HCT116 (cell line): ENCODE measurements at regions not wholly inside any gene's neighbourhood (a gene's known extent, or its start where the extent isn't known, plus 50 kb on each side); places are given as distances from the start of the nearest gene placed in this dataset.

ENCODE experiments used
- ATAC-seq: fragments of 200-7000 bp; cut with Tn5 transposase; 2 replicates; pipeline ENCODE4 v1.9.1; 2020; ENCODE audit warnings: mild to moderate bottlenecking, moderate library complexity
- BruUV-seq: library from RNA; stranded (reverse); fragments of 400-500 nt; replicated peaks from 2 replicates; lab custom pipeline; 2021; lab: Mats Ljungman, UMichigan
- CTCF ChIA-PET: fragments of 300-600 bp; sonication (Branson Sonifier 250); formaldehyde crosslinking; loops from one replicate; lab custom pipeline; 2021; ENCODE audit warnings: antibody characterized with exemption; lab: Charles Lee
- POLR2A ChIA-PET: fragments of 300-600, 350-600 bp; sonication (Branson Sonifier 250); formaldehyde crosslinking; loops from one replicate; lab custom pipeline; 2021; ENCODE audit warnings: antibody characterized with exemption; lab: Charles Lee
- RAD21 ChIA-PET, 2 experiments: fragments of 300-600 bp; sonication (Branson Sonifier 250); formaldehyde crosslinking; loops; one replicate each; lab custom pipeline; 2023; ENCODE audit warnings: low total read pairs in 2 of 2; ENCODE audit not compliant: uncharacterized antibody in 2 of 2, unreplicated experiment in 2 of 2, low non-redundant PET in 1 of 2; lab: Charles Lee
- DNase-seq: peaks from one replicate; pipeline ENCODE4 v3.0.0-alpha.2; 2010; ENCODE audit warnings: low read depth, low spot score
- H2AFZ ChIP-seq: fragments of 200-600 bp; shearing (Covaris generic), sonication (generic); 2 replicates; pipeline ENCODE4 v1.6.1; 2017; ENCODE audit warnings: low read depth, mixed run types, mixed read lengths, antibody characterized with exemption, low read length; ENCODE audit not compliant: poor library complexity, severe bottlenecking
- H3K27ac ChIP-seq: 2 replicates; pipeline ENCODE4 v1.5.1; 2012; ENCODE audit warnings: low read depth, low read length
- H3K27me3 ChIP-seq: fragments of 200-600 bp; sonication (generic); 2 replicates; pipeline ENCODE4 v1.6.1; 2016; ENCODE audit warnings: mixed run types, low read length, mixed read lengths; ENCODE audit not compliant: insufficient read depth
- H3K36me3 ChIP-seq, 2 experiments: fragments of 200-500 bp in 1 of 2; fragments of 200-600 bp in 1 of 2; sonication (Bioruptor generic) in 1 of 2; sonication (generic) in 1 of 2; 2 replicates each; pipeline versions ENCODE4 v1.5.1 to v1.6.1; 2014 to 2016; ENCODE audit warnings: low read length in 2 of 2, inconsistent platforms in 1 of 2, mixed read lengths in 1 of 2, mixed run types in 1 of 2; ENCODE audit not compliant: insufficient read depth in 2 of 2, control insufficient read depth in 1 of 2
- H3K4me1 ChIP-seq, 2 experiments: fragments of 200-600 bp in 1 of 2; sonication (generic) in 1 of 2; 2 replicates each; pipeline versions ENCODE4 v1.5.1 to v1.6.1; 2012 to 2017; ENCODE audit warnings: low read length in 2 of 2, inconsistent platforms in 1 of 2, mild to moderate bottlenecking in 1 of 2, mixed read lengths in 1 of 2, mixed run types in 1 of 2, moderate library complexity in 1 of 2; ENCODE audit not compliant: insufficient read depth in 2 of 2, control insufficient read depth in 1 of 2
- H3K4me2 ChIP-seq: fragments of 200-600 bp; sonication (generic); 2 replicates; pipeline ENCODE4 v1.6.1; 2017; ENCODE audit warnings: mixed run types, low read length, mixed read lengths
- H3K4me3 ChIP-seq, 2 experiments: fragments of 200-600 bp in 1 of 2; sonication (generic) in 1 of 2; replicated peaks in 1 of 2; 2 replicates each; pipeline ENCODE4 v1.5.1; 2011 to 2016; ENCODE audit warnings: low read length in 2 of 2, control low read depth in 1 of 2, low read depth in 1 of 2, mild to moderate bottlenecking in 1 of 2, mixed read lengths in 1 of 2, mixed run types in 1 of 2
- H3K79me2 ChIP-seq: fragments of 200-600 bp; sonication (generic); 2 replicates; pipeline ENCODE4 v1.6.1; 2017; ENCODE audit warnings: mild to moderate bottlenecking, mixed run types, low read length, moderate library complexity, mixed read lengths; ENCODE audit not compliant: insufficient read depth
- H3K9ac ChIP-seq: fragments of 200-600 bp; sonication (generic); 2 replicates; pipeline ENCODE4 v1.6.1; 2016; ENCODE audit warnings: low read length, mixed read lengths
- H3K9me2 ChIP-seq: fragments of 200-600 bp; sonication (generic), shearing (Covaris generic); 2 replicates; pipeline ENCODE4 v1.6.1; 2017; ENCODE audit warnings: mixed run types, mild to moderate bottlenecking, moderate library complexity; ENCODE audit not compliant: insufficient read depth
- H3K9me3 ChIP-seq, 2 experiments: fragments of 200-500 bp in 1 of 2; fragments of 200-600 bp in 1 of 2; sonication (Bioruptor generic) in 1 of 2; sonication (generic) in 1 of 2; 2 replicates each; pipeline ENCODE4 v1.6.1; 2014 to 2017; ENCODE audit warnings: low read length in 2 of 2, mixed read lengths in 2 of 2, inconsistent platforms in 1 of 2, low read depth in 1 of 2, mild to moderate bottlenecking in 1 of 2, mixed run types in 1 of 2, moderate library complexity in 1 of 2; ENCODE audit not compliant: control insufficient read depth in 1 of 2, insufficient read depth in 1 of 2
- H4K20me1 ChIP-seq: fragments of 200-600 bp; sonication (generic), shearing (Covaris generic); 2 replicates; pipeline ENCODE4 v1.6.1; 2017; ENCODE audit warnings: mixed run types, mild to moderate bottlenecking, moderate library complexity; ENCODE audit not compliant: insufficient read depth
- CBX3 ChIP-seq: IDR thresholded peaks from 2 replicates; pipeline ENCODE4 v1.6.1; 2012; ENCODE audit warnings: low read depth
- CEBPB ChIP-seq: IDR thresholded peaks from 2 replicates; pipeline ENCODE4 v1.6.1; 2012; ENCODE audit warnings: low read depth
- EZH2 ChIP-seq: fragments of 200-600 bp; sonication (generic); IDR thresholded peaks from 2 replicates; pipeline ENCODE4 v1.6.1; 2017; ENCODE audit warnings: antibody characterized with exemption, mixed run types
- FOSL1 ChIP-seq: IDR thresholded peaks from 2 replicates; pipeline ENCODE4 v1.6.1; 2012; ENCODE audit warnings: low read depth
- JUND ChIP-seq: IDR thresholded peaks from 2 replicates; pipeline ENCODE4 v1.6.1; 2012
- POLR2A ChIP-seq: IDR thresholded peaks from 2 replicates; pipeline ENCODE4 v1.7.0; 2011; ENCODE audit warnings: borderline replicate concordance; ENCODE audit not compliant: insufficient read depth, insufficient read length; ENCODE audit errors: extremely low read depth
- POLR2AphosphoS5 ChIP-seq: IDR thresholded peaks from 2 replicates; pipeline ENCODE4 v1.6.1; 2011; ENCODE audit warnings: mild to moderate bottlenecking, low read depth, low read length, moderate library complexity
- REST ChIP-seq: IDR thresholded peaks from 2 replicates; pipeline ENCODE4 v1.6.1; 2012; ENCODE audit warnings: low read depth
- SIN3A ChIP-seq: IDR thresholded peaks from 2 replicates; pipeline ENCODE4 v1.6.1; 2012; ENCODE audit warnings: low read depth
- SRF ChIP-seq: IDR thresholded peaks from 2 replicates; pipeline ENCODE4 v1.6.1; 2012; ENCODE audit warnings: low read depth
- YY1 ChIP-seq: IDR thresholded peaks from 2 replicates; pipeline ENCODE4 v1.6.1; 2011; ENCODE audit warnings: low read length, low read depth, moderate library complexity, mild to moderate bottlenecking; ENCODE audit not compliant: insufficient replicate concordance; ENCODE audit errors: extremely low read depth
- ZBTB33 ChIP-seq: IDR thresholded peaks from 2 replicates; pipeline ENCODE4 v1.6.1; 2011; ENCODE audit warnings: mild to moderate bottlenecking, low read length, moderate library complexity; ENCODE audit not compliant: insufficient replicate concordance; ENCODE audit errors: extremely low read depth
- ZFX ChIP-seq: fragments of 450-650 bp; IDR thresholded peaks from 2 replicates; pipeline ENCODE4 v1.6.1; 2017
- ZNF274 ChIP-seq: fragments of 200-500 bp; sonication (Bioruptor generic); IDR thresholded peaks from 2 replicates; pipeline ENCODE4 v1.6.1; 2014; ENCODE audit warnings: mild to moderate bottlenecking, low read depth, low read length, inconsistent platforms
- intact Hi-C: fragments of 100-400 bp; cut with micrococcal nuclease; formaldehyde crosslinking; loops from 2 replicates; pipeline ENCODE4 v1.10.0; 2022
- TF ChIP-seq, protein P1 (sequence below): IDR thresholded peaks from 2 replicates; pipeline ENCODE4 v1.6.1; 2012

- intact Hi-C loops = no loop called here
Measured at GRCh38 chr12:91637789-91638624, 455.4 kb upstream of the DCN start.

GRCh38 chr12:91636721-91637120 lies 454.1 kb upstream of the DCN start:
- Histone ChIP-seq H4K20me1 (no peaks in the 10 kb centered on the region), H3K9ac (no peak overlapping the region), H3K9me3 (no peaks in the 10 kb centered on the region), H3K27ac (no peak overlapping the region), H3K36me3 (no peaks in the 10 kb centered on the region), H3K4me2 (no peak overlapping the region), H2AFZ (no peak overlapping the region), H3K27me3 (no peaks in the 10 kb centered on the region), H3K4me1 (no peaks in the 10 kb centered on the region), H3K79me2 (no peaks in the 10 kb centered on the region), H3K9me2 (no peaks in the 10 kb centered on the region), H3K4me3 (no peak overlapping the region)
- intact Hi-C loops = no loop called here
- no peak for ATAC-seq
- CTCF ChIA-PET = no interaction called here
- BruUV-seq = no TSS peak
- POLR2A ChIA-PET = no interaction called here
- no peak for DNase-seq
- RAD21 ChIA-PET = no interaction called here
- TF ChIP-seq EZH2 (no peak), CEBPB (no peak), ZBTB33 (no peak), YY1 (no peak), REST (no peak), POLR2A (no peak), POLR2AphosphoS5 (no peak), CBX3 (no peak), ZFX (no peak), ZNF274 (no peak), JUND (no peak), SRF (no peak)
- TF ChIP-seq, protein P1, sequence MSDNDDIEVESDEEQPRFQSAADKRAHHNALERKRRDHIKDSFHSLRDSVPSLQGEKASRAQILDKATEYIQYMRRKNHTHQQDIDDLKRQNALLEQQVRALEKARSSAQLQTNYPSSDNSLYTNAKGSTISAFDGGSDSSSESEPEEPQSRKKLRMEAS = no peak

More at GRCh38 chr12:91637789-91638624, 455.4 kb upstream of the DCN start:
- no peak overlapping the region for H3K9ac ChIP-seq
- no peaks in the 10 kb centered on the region for H3K36me3 ChIP-seq
- H3K79me2 ChIP-seq = no peaks in the 10 kb centered on the region
- DNase-seq = no peak
- no peaks in the 10 kb centered on the region for H3K4me1 ChIP-seq
- no peak overlapping the region for H3K4me2 ChIP-seq
- no peak overlapping the region for H2AFZ ChIP-seq
- H3K9me2 ChIP-seq = no peaks in the 10 kb centered on the region
- H3K27me3 ChIP-seq = no peaks in the 10 kb centered on the region
- no peaks in the 10 kb centered on the region for H3K9me3 ChIP-seq
- ChIA-PET CTCF (no interaction called here), RAD21 (no interaction called here), POLR2A (no interaction called here)
- no peaks in the 10 kb centered on the region for H4K20me1 ChIP-seq
- BruUV-seq = no TSS peak
- no peak overlapping the region for H3K27ac ChIP-seq
- no peak for TF ChIP-seq YY1
- TF ChIP-seq CEBPB = no peak
- TF ChIP-seq SIN3A = no peak
- no peak for TF ChIP-seq FOSL1
- no peak for TF ChIP-seq ZFX
- H3K4me3 ChIP-seq = no peak overlapping the region
- ATAC-seq = no peak
